ENCODE measurements at regions not wholly inside any gene's neighbourhood (a gene's known extent, or its start where the extent isn't known, plus 50 kb on each side); places are given as distances from the start of the nearest gene placed in this dataset.

GRCh38 chr17:36825113-36825512 is 112.2 kb upstream of the LHX1 start:
- TF ChIP-seq SUZ12 (IDR thresholded peaks at IDR 0.05; ENCODE audit: extremely low read depth, insufficient read depth, insufficient read length) (no peak), YY1 (IDR thresholded peaks at IDR 0.05; ENCODE audit: insufficient read depth, insufficient read length) (no peak)
- Histone ChIP-seq H3K4me1 (ENCODE audit: insufficient read depth, insufficient read length) (peaks cover 10% of the 10 kb centered on the region), H3K36me3 (ENCODE audit: insufficient read depth, insufficient read length, low read length) (no peaks in the 10 kb centered on the region), H3K9me3 (ENCODE audit: insufficient read depth, low read length) (no peaks in the 10 kb centered on the region), H3K9ac (ENCODE audit: insufficient read length, low read depth) (no peak overlapping the region), H3K27me3 (ENCODE audit: insufficient read depth, insufficient read length) (no peaks in the 10 kb centered on the region), H3K4me3 (ENCODE audit: insufficient read length, low read depth) (no peak overlapping the region)
- DNase-seq (ENCODE audit: low read depth, low spot score): no peak

DNA sequence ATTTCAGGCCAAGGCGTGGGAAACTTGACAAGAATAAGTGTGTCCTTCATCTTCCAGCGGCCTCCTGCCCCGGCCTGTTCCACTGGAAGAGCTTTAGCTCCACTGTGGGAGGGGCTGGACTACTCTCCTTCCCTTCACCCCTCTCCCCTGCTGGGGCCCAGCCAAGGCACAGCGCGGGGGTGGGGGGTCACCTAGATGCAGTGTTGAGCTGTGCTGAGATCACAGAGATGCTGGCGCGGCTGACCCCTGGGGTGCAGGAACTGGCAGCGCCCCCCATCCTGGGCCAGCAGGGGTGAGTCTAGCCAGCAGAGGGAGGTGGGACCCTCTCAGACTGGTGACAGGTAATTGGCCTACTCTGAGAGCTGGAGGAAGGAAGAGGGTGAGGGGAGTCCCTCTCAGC is 111.8 kb upstream of the LHX1 start:
- Histone ChIP-seq H3K27me3 (ENCODE audit: insufficient read depth, insufficient read length) (no peaks in the 10 kb centered on the region), H3K4me1 (ENCODE audit: insufficient read depth, insufficient read length) (peaks cover 10% of the 10 kb centered on the region), H3K36me3 (ENCODE audit: insufficient read depth, insufficient read length, low read length) (no peaks in the 10 kb centered on the region), H3K9ac (ENCODE audit: insufficient read length, low read depth) (no peak overlapping the region), H3K4me3 (ENCODE audit: insufficient read length, low read depth) (no peak overlapping the region), H3K9me3 (ENCODE audit: insufficient read depth, low read length) (no peaks in the 10 kb centered on the region)
- DNase-seq (ENCODE audit: low read depth, low spot score): no peak
- no peak for TF ChIP-seq YY1 (IDR thresholded peaks at IDR 0.05; ENCODE audit: insufficient read depth, insufficient read length)
- TF ChIP-seq ZNF274 (IDR thresholded peaks at IDR 0.05; ENCODE audit: low read depth, low read length): no peak
- no peak for TF ChIP-seq SUZ12 (IDR thresholded peaks at IDR 0.05; ENCODE audit: extremely low read depth, insufficient read depth, insufficient read length)

DNA sequence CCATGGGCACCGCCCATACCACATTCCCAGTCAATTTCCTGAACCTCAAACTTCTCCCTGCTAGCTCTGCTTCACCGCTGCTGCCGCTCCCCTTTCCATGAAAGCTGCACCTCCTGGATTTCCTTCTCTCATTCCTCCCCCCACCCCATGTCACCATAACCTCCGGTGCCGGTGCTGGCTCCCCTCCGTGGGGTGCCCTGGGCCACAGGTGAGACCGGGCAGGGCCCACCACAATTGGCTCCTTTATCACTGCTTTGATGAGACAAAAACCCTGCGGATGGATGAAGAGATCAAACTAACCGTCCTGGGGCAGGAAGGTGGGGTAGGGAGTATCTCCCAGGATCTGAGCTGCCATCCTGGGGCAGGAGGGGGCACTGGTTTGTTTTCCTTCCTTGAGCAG is 111.3 kb upstream of the LHX1 start:
- Histone ChIP-seq H3K4me3 (ENCODE audit: insufficient read length, low read depth) (no peak overlapping the region), H3K9me3 (ENCODE audit: insufficient read depth, low read length) (no peaks in the 10 kb centered on the region), H3K9ac (ENCODE audit: insufficient read length, low read depth) (no peak overlapping the region), H3K27me3 (ENCODE audit: insufficient read depth, insufficient read length) (no peaks in the 10 kb centered on the region), H3K36me3 (ENCODE audit: insufficient read depth, insufficient read length, low read length) (no peaks in the 10 kb centered on the region), H3K4me1 (ENCODE audit: insufficient read depth, insufficient read length) (peaks cover 10% of the 10 kb centered on the region)
- DNase-seq (ENCODE audit: low read depth, low spot score): no peak
- TF ChIP-seq YY1 (IDR thresholded peaks at IDR 0.05; ENCODE audit: insufficient read depth, insufficient read length) (no peak), SUZ12 (IDR thresholded peaks at IDR 0.05; ENCODE audit: extremely low read depth, insufficient read depth, insufficient read length) (no peak), ZNF274 (IDR thresholded peaks at IDR 0.05; ENCODE audit: low read depth, low read length) (no peak)

GRCh38 chr17:36827081-36827480 is 110.2 kb upstream of the LHX1 start:
- no peak for DNase-seq (ENCODE audit: low read depth, low spot score)
- H3K36me3 ChIP-seq (ENCODE audit: insufficient read depth, insufficient read length, low read length): no peaks in the 10 kb centered on the region
- H3K9me3 ChIP-seq (ENCODE audit: insufficient read depth, low read length): no peaks in the 10 kb centered on the region
- TF ChIP-seq ZNF274 (IDR thresholded peaks at IDR 0.05; ENCODE audit: low read depth, low read length) (no peak), SUZ12 (IDR thresholded peaks at IDR 0.05; ENCODE audit: extremely low read depth, insufficient read depth, insufficient read length) (no peak), YY1 (IDR thresholded peaks at IDR 0.05; ENCODE audit: insufficient read depth, insufficient read length) (no peak)
- no peak overlapping the region for H3K4me3 ChIP-seq (ENCODE audit: insufficient read length, low read depth)
- H3K27me3 ChIP-seq (ENCODE audit: insufficient read depth, insufficient read length): no peaks in the 10 kb centered on the region
- no peak overlapping the region for H3K9ac ChIP-seq (ENCODE audit: insufficient read length, low read depth)
- peaks cover 10% of the 10 kb centered on the region for H3K4me1 ChIP-seq (ENCODE audit: insufficient read depth, insufficient read length)

GRCh38 chr17:36829676-36830075 is 107.6 kb upstream of the LHX1 start:
- Histone ChIP-seq H3K9me3 (ENCODE audit: insufficient read depth, low read length) (no peaks in the 10 kb centered on the region), H3K36me3 (ENCODE audit: insufficient read depth, insufficient read length, low read length) (no peaks in the 10 kb centered on the region), H3K4me3 (ENCODE audit: insufficient read length, low read depth) (no peak overlapping the region), H3K27me3 (ENCODE audit: insufficient read depth, insufficient read length) (no peaks in the 10 kb centered on the region), H3K9ac (ENCODE audit: insufficient read length, low read depth) (no peak overlapping the region), H3K4me1 (ENCODE audit: insufficient read depth, insufficient read length) (peaks cover 4% of the 10 kb centered on the region)
- DNase-seq (ENCODE audit: low read depth, low spot score): no peak
- TF ChIP-seq YY1 (IDR thresholded peaks at IDR 0.05; ENCODE audit: insufficient read depth, insufficient read length) (no peak), ZNF274 (IDR thresholded peaks at IDR 0.05; ENCODE audit: low read depth, low read length) (no peak), SUZ12 (IDR thresholded peaks at IDR 0.05; ENCODE audit: extremely low read depth, insufficient read depth, insufficient read length) (no peak)

DNA sequence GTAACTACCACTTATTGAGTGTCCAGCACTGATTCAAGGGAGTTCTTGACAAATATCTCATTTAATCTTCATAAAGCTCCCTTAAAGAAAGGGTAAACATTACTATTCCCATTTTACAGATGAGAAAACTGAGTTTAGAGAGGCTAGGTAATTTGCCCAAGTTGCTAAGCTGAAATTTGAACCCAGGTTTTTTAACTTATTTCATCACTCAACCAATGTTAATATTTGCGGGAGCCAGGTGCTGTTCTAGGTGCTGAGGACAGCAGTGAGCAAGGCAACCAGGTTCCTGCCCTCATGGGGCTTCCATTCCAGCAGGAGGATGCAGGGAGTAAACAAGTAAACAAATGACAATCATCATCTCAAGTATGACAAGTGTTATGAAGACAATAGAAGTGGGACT is 104.0 kb upstream of the LHX1 start:
- DNase-seq (ENCODE audit: low read depth, low spot score): no peak
- TF ChIP-seq ZNF274 (IDR thresholded peaks at IDR 0.05; ENCODE audit: low read depth, low read length) (no peak), SUZ12 (IDR thresholded peaks at IDR 0.05; ENCODE audit: extremely low read depth, insufficient read depth, insufficient read length) (no peak), YY1 (IDR thresholded peaks at IDR 0.05; ENCODE audit: insufficient read depth, insufficient read length) (no peak)

GRCh38 chr17:36835036-36835435 is 102.2 kb upstream of the LHX1 start:
- DNase-seq (ENCODE audit: low read depth, low spot score): no peak
- Histone ChIP-seq H3K9ac (ENCODE audit: insufficient read length, low read depth) (no peak overlapping the region), H3K4me1 (ENCODE audit: insufficient read depth, insufficient read length) (no peaks in the 10 kb centered on the region), H3K36me3 (ENCODE audit: insufficient read depth, insufficient read length, low read length) (no peaks in the 10 kb centered on the region), H3K4me3 (ENCODE audit: insufficient read length, low read depth) (no peak overlapping the region), H3K27me3 (ENCODE audit: insufficient read depth, insufficient read length) (no peaks in the 10 kb centered on the region), H3K9me3 (ENCODE audit: insufficient read depth, low read length) (no peaks in the 10 kb centered on the region)
- TF ChIP-seq YY1 (IDR thresholded peaks at IDR 0.05; ENCODE audit: insufficient read depth, insufficient read length) (no peak), SUZ12 (IDR thresholded peaks at IDR 0.05; ENCODE audit: extremely low read depth, insufficient read depth, insufficient read length) (no peak), ZNF274 (IDR thresholded peaks at IDR 0.05; ENCODE audit: low read depth, low read length) (no peak)

More for the DNA sequence above, 104.0 kb upstream of the LHX1 start:
- H3K9ac ChIP-seq (ENCODE audit: insufficient read length, low read depth): no peak overlapping the region
- H3K36me3 ChIP-seq (ENCODE audit: insufficient read depth, insufficient read length, low read length): no peaks in the 10 kb centered on the region
- H3K4me3 ChIP-seq (ENCODE audit: insufficient read length, low read depth): no peak overlapping the region
- H3K9me3 ChIP-seq (ENCODE audit: insufficient read depth, low read length): no peaks in the 10 kb centered on the region
- no peaks in the 10 kb centered on the region for H3K4me1 ChIP-seq (ENCODE audit: insufficient read depth, insufficient read length)
- H3K27me3 ChIP-seq (ENCODE audit: insufficient read depth, insufficient read length): no peaks in the 10 kb centered on the region

Measured in NT2/D1 (cell line).